Hematopoietic multipotent progenitor cell treated with erythropoietin and hydrocortisone succinate and interleukin-3 and kit ligand, for 8 days (in vitro differentiated cells): ENCODE measurements at regions not wholly inside any gene's neighbourhood (a gene's known extent, or its start where the extent isn't known, plus 50 kb on each side); places are given as distances from the start of the nearest gene placed in this dataset.
"Not testable (repeated sequence)": the region's sequence is repeated elsewhere in the genome, so short reads cannot be mapped to it uniquely, and the experiment has no call there.

Experiments used
- DNase-seq: peaks from one replicate; pipeline ENCODE4 v3.0.0-alpha.2; 2015

DNA sequence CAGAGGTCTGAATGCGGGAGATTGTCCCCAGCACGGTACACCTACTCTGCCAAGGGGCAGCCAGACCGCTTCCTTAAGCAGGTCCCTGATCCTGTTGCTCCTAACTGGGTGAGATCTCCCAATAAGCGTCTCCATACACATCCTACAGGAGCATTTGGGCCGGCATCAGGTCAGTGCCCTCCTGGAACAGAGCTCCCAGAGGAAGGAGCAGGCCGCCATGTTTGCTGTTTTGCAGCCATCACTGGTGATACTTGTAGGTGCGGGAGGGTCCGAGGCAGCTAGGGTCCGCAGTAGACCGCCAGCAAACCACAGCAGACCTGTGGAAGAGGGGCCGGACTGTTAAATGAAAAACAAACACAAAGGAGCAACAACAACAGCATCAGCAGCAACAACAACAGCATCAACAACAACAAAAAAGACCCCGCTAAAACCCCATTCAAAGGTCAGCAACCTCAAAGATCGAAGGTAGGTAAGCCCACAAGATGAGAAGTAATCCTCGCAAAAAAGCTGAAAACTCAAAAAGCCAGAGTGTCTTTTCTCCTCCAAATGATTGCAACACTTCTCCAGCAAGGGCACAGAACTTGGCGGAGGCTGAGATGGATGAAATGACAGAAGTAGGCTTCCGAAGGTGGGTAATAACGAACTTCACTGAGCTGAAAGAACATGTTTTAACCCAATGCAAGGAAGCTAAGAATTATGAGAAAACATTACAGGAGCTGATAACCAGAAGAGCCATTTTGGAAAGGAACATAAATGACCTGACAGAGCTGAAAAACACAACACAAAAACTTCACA is 79.0 kb upstream of the CDH7 start:
- DNase-seq = no peak

DNA sequence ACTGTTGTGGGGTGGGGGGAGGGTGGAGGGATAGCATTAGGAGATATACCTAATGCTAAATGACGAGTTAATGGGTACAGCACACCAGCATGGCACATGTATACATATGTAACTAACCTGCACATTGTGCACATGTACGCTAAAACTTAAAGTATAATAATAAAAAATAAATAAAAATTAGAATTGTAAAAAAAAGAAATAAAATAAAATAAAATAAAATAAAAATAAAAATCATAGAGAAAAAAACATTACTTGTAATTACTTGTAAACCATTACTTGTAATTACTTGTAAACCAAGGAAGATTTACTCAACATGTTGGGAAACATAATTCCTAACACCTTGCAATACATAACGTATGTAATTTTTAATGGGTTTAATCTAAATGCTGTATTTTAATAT is 80.7 kb upstream of the CDH7 start:
- DNase-seq = not testable (repeated sequence)

DNA sequence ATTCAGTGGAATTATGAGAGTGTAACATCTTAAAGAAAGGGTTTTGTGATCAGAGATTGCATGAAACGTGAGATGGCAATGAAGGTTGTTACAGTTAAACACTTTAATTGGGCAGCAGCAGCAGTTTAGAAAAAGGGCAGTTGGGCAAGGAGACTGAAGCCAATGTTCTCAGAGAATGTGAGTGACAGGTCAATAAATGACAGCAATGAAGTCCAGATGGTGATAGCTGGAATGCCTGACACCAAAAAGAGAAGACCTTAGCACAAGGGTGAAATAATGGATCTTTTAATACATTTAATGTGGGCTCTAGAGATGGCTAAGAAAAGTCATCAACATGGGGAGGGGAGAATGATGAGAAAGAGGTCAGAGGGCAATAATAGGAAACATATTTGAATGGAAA is 89.4 kb upstream of the CDH7 start:
- DNase-seq = no peak

DNA sequence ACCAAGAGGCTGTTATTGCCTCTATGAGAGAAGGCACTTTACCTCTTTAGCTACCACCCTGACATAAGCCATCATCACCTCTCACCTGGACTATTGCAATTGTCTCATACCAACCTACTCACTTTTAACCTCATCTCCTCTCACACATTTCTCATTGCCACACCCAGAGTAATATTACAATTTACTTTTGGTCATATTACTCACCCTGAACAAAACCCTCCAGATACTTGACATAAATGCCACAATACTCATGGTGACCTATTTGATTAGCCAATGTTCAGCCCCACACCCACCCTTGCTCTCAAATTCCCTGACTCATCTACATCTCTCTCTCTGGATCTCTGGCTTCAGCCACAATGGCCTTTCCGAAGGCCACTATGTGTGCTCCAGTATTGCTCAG is 90.9 kb upstream of the CDH7 start:
- DNase-seq = no peak

DNA sequence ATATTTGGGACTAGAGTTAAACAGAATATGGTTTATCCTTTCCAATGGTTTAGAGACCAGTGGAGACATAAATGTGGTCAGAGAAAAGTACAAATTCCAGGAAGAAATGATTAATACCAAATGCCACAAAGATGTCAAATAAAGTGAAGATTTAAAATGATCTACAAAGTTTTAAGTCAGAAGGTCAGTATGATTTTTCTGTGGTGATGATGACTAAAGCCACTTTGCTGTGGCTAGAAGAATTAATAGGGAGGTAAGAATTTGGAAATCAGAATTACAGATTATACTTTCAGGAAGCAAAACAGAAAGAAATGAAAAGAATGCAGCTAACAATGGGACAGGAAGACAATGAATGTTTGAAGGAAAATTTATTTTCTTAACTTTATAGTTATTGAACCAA is 91.5 kb upstream of the CDH7 start:
- DNase-seq = no peak

DNA sequence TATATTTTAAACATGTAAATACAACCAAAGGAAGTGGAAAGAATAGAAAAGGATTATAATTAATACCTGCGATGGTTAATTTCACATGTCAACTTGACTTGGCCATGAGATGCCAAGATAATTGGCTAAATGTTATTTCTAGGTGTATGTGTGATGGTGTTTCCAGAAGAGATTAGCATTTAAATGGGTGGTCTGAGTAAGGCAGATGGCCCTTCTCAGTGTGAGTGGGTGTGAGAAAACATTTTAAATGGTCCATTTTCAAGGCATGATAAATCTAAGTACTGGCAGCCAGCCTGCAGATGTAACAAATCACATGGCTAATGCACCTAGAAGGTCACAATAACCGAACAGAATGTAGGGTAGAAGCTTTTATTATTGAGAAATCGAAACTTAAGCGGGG is 99.6 kb upstream of the CDH7 start:
- no peak for DNase-seq

DNA sequence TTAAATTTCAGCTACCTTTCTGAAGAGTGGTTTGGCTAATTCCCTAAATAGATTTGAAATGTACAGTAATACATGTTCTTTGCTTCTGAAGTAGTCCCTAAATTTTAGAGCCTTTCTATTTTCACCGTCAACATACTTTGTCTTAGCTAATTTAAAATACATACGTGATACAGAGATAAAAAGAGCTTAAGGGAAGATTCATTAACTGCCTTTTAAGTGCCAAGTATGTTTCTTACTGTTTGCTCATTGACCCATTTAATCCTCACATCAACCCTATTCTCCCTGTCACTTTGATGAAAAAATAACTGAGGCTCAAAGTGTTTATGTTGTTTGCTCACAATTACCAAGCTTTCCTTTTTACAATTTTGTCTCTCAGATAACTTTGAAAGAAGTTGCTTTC is 118.6 kb upstream of the CDH7 start:
- DNase-seq = no peak

DNA sequence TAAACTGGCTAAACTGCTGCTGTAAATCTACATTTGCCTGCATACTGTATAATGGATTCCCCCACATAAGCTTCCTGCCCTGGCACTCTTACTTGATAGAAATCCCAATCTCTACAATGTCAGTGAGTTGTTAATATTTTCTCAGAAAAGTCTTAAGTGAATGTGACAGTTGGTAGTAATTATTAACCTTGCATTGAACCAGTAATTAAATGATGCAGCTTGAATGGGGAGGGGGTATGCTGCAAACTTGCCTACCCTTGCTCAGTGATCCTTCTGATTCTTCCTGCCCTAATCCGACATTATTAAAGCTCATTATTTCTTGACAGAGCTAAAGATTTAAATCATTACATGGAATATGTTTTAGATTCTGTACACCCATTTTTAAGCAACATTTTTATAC is 119.0 kb upstream of the CDH7 start:
- no peak for DNase-seq

DNA sequence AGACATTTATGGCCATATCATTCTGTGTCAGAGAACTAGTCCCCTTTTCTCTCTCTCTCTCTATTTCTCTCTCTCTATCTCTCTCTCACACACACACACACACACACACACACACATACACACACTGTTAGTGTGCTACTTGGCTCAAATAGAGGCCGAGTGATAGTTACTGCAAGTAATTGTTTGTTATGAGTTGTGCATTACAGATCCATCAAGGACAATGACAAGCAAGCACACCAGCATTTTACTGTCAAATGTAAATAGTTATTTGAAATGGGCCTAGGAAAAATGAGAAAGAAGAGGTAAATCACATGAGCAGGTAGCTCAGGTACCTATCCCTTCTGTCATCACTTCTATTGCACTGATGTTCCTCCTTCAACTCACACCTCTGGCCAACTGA is 122.4 kb upstream of the CDH7 start:
- DNase-seq = no peak

DNA sequence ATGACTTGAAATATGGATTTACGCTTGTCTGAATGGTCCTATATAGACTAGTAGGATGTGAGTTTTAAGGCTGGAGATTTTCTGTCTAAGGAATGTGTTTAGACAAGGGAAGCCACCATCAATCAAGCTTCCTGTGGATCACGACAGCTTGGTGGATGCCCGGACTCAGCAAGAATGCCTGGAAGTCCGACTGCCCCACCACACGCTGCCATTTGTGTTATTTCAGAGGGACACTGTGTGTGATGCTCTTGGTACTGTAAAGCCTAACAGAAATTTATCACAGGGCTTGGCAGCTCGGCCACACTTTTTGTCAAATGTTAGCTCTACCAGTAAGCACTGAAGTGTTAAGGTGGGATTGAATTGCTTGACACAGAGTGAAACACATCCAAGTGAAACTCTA is 127.1 kb upstream of the CDH7 start:
- no peak for DNase-seq

DNA sequence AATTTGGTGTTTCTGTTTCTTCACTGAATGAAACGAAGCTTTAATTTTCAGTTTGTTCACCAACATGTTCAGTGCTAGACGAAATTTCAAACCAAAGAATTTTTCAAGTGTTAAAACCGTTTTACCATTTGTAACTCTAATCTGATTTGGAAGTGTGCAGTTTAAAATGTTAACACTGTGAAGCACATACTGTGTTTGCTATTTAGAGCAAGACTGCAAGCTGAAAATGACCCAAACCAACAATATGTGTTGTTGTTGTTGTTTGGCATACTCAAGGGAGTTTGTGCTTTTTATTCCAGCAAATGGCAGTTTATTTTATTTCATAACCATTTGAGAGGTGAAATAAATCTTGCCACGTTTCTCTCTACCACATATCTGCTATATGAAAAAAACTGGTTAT is 128.4 kb upstream of the CDH7 start:
- no peak for DNase-seq

DNA sequence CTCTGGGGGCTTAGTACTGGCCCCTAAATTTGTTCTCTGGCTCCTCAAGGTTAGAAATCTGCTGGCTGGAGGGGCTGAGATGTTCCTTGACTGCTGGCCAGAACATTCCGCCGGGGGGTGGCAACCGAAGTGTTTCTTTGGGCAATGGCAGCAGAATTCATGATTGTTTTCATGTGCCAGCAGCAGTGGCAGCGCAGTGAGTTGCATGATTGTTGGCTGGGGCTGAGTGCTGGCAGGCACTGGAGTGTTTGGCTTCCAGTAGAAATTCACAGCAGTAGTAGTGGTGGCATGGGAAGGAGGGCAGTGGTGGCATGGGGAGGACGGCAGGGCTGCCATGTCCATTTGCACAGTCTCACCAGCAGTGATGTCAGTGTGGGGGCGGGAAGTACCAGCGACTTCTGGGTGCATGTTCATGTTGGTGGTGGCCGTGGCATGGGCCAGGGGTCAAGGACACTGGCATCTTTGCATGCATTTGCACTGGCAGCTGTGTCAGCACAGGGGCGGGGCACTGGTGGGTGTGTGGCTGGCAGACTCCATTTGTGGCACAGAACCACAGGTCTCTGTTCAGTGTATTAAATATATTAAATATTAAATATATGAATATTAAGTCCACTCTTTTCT is 130.6 kb upstream of the CDH7 start:
- no peak for DNase-seq

DNA sequence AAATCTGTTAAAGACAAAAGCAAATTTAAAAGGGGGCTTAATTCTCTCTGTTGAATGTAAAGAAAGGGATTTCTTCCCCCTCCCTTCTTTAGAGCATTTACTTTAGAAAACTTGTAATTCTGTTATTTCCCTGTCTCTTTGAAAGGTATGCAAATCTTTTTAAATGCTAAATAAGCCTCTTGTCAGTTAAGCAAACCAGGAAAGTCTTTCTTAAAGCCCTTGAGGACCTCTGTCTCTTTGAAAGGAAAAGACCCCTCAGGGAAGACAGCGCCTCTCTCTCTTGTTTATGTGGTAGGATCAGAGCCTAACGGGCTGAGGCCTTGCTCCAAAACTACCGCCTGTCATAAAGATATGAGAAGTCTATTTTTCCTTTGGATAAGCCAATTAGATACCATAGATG is 139.9 kb upstream of the CDH7 start:
- DNase-seq = no peak

DNA sequence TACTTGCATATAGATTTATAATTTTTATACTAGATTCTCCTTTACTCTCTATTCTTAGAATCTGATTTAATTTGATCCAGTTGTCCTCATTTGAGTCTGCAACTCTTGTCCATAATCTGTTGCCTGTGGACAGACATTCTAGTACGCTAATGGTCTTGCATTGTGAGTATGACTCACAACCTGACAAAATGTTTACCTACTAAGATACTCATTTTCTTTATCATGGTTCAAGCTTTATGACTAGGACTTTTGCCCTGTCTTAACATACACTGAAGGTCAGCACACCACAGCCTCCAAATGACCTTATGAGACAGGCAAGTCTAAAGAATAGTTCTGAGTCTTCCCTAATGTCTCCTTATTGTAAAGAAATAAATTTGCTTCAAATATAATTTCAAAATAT is 142.3 kb upstream of the CDH7 start:
- DNase-seq = no peak

DNA sequence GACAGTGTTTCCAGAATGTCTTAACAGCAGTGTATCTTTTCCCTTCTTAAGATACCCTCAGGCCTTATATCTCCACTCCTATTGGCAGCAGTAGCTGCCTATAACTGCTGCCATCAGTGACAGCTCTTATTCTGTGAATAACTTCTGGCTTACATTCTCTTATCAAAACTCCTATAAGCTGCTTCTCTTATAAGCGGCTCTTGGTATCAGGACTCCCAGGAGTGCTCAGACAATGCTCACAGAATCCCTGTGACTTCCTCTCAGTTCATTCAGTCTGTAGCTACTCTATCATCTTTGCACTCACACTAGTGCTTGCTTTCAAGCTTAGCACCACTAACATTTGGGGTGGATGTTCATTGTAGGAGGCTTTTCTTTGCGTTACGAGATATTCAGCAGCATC is 143.7 kb upstream of the CDH7 start:
- DNase-seq = no peak

DNA sequence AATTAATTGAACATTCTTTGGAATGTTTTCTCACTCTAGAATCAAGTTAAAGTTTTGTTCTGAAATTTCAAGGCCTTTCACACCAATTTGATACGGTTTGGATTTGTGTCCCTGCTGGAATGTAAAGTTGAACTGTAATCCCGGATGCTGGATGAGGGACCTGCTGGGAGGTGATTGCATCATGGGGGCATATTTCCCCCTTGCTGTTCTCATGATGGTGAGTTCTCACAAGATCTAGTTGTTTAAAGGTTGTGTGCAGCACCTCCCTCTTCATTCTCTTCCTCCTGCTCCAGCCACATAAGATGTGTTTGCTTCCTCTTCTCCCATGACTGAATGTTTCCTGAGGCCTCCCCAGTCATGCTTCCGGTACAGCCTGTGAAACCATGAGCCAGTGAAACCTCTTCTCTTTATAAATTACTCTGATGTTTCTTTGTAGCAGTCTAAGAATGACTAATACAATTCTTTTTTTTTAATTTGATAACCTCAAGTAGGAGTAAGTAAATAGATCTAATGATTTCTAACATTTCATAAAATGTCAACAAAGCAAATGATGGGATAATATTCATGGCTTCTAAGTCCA is 144.2 kb upstream of the CDH7 start:
- DNase-seq = no peak

DNA sequence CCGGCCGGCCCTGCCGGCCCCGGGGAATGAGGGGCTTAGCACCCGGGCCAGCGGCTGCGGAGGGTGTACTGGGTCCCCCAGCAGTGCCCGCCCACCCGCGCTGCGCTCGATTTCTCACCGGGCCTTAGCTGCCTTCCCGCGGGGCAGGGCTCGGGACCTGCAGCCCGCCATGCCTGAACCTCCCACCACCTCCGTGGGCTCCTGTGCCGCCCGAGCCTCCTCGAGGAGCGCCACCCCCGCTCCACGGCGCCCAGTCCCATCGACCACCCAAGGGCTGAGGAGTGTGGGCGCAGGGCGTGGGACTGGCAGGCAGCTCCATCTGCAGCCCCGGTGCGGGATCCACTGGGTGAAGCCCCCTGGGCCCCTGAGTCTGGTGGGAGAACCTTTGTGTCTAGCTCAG is 145.5 kb upstream of the CDH7 start:
- DNase-seq = not testable (repeated sequence)

DNA sequence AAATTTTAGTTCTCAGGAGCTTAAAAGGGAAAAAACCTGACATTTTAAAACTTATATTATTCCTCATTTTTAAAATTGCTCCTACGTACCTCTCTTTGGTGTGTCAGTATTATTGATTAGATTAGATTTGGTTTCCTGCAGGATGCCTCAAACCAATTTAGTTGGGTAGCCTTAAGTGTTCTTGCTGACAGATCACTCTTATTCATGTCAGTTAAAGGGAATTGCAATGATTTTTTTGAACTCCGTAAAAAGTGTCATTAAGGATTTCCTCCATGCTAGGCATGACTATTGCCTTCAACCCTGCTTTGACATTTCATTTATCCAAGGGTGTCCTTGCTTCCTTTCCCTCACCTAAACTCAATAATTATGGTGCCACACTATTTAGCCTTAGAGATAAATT is 149.0 kb upstream of the CDH7 start:
- no peak for DNase-seq

DNA sequence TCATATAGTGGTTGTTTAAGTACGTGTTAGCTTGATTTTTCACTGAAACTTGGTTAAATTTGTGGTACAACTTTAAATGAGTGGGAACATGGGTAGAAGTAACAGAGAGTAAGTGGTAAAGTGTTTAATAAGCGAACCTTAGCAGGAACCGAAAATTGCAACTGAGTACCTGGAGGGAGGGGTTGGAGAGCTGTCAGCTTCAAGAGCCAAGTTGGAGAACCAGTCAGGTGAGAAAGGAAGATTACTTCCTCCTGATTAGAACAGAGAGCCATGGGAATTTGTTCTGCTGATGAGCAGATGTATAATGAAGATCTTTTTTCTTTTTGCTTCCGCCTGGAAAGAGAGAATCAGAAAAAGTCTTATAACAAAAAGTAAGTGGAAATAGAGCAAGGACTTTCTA is 158.4 kb upstream of the CDH7 start:
- no peak for DNase-seq

DNA sequence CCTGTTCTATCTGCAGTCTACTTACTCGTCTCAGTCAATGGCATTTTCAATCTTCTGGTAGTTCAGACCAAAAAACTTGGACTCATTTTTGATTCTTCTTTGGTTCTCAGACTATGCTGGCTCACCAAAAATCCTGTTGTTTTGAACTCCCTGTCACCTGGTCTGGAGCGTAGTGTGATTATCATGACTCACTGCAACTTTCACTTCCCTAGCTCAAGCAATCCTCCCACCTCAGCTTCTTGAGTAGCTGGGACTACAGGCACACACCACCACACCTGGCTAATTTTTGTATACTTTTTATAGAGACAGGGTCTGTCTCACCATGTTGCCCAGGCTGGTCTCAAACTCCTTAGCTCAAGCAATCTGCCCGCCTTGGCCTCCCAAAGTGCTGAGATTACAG is 163.3 kb upstream of the CDH7 start:
- DNase-seq = no peak

DNA sequence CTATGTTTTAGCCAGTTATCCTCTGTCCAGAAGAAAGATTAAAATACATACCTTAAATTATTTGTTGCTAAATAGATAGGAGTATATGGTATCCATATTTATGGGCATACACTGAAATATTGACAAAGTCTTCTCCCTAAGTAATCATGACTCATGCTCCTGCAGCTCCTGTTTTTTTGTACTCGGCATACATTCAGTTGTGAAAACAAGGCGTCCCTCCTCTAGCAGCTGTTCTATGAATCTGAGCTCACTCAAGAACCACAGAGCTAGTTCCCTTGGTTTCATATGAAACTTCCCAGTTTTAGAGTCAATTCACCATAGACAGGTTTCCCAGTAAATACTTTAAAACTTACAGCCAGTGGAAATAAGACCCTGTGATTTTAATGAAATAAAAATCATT is 168.7 kb upstream of the CDH7 start:
- not testable (repeated sequence) for DNase-seq

DNA sequence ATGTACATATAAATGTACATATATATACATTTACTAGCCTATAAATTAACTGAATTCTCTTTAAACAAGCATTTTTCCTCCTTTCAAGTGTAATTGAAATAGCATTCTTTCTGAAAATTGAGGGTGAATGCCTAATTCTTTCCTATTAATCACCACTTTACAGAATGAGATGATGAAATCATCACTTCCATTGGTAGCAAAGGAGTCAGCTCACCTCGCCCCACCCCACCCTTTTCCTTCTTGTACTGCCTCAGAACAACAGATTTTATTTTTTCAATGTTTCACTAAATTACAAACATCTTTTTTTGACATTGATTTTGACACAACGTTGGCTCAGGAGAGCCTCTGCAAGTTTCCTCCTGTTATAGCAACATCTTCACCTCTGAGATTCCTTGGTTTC is 181.9 kb upstream of the CDH7 start:
- DNase-seq = no peak

DNA sequence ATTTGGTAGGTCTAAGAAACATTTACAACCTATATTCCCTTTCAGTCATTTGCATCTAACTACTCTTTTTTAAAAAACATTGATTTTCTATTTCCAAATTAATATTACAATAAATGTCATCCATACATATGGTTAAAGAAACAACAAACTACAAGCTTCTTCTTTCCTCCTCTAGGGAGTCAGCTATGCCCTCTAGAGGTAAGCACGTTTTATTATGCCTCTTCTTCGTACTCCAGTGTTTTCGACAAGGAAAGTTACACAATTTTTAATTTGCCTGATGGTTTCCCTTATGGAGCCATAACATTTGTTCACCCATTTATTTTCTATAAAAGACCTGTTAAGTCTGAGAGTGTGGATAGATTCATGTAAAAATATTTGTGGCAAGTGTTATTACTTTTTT is 183.4 kb upstream of the CDH7 start:
- DNase-seq = no peak

DNA sequence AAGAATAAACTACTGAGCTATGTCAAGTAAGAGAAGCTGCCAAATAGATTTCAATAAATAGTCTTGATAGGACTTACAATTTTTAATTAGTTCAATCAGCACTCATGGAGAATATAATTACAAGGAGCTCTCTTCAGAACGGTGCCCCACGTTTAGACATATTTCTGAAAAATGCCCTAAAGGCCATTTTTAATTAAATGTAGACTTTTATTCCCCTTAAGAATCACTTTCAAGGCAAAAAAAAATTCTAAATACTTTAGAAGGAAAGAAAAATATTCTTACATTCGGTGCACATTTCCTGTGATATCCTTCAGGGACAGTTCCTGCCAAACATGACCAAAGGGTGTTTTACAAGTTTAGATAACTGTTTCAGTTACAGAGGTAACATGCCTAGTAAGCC is 202.5 kb upstream of the CDH7 start:
- no peak for DNase-seq

DNA sequence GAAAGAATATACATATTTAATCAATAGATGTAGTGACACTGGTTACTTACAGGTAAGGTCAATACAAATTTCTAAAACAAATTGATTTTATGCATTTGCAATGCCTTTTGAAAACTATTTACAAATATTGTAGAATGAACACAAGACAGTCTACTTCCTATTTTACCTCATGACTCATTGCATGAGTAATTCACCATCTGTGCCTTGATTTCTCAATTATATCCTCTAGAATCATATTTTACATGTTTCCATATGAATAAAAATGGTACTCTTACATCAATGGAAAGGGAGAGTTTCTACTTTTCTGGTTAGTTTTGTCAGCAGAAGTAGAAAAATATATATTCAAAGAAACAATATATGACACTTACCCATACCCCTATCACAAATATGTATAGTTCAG is 203.8 kb upstream of the CDH7 start:
- no peak for DNase-seq
